ENCODE measurements at regions not wholly inside any gene's neighbourhood (a gene's known extent, or its start where the extent isn't known, plus 50 kb on each side); places are given as distances from the start of the nearest gene placed in this dataset.

- Mint-ChIP-seq H3K9me3 (no peaks in the 10 kb centered on the region), H3K4me3 (no peak overlapping the region), H3K36me3 (ENCODE audit: low read depth) (no peaks in the 10 kb centered on the region), H3K27me3 (ENCODE audit: low read depth) (no peaks in the 10 kb centered on the region), H3K27ac (no peak overlapping the region), H3K4me1 (ENCODE audit: low read depth) (no peaks in the 10 kb centered on the region)
- CTCF ChIA-PET: no interaction called here
- intact Hi-C loops (cut with micrococcal nuclease): no loop called here
- DNase-seq: no peak
Observed at GRCh38 chr4:175559126-175559525, 252.9 kb downstream of the GPM6A start.

- Mint-ChIP-seq H3K27me3 (ENCODE audit: low read depth) (no peaks in the 10 kb centered on the region), H3K27ac (no peak overlapping the region)
- CTCF ChIA-PET: no interaction called here
Observed at GRCh38 chr4:175559526-175559925, 252.5 kb downstream of the GPM6A start.

GRCh38 chr4:175560604-175561003 lies 251.5 kb downstream of the GPM6A start:
- CTCF ChIA-PET: no interaction called here
- H3K4me1 Mint-ChIP-seq (ENCODE audit: low read depth): no peaks in the 10 kb centered on the region
- DNase-seq: no peak
- no peaks in the 10 kb centered on the region for H3K9me3 Mint-ChIP-seq
- no peak overlapping the region for H3K4me3 Mint-ChIP-seq
- no peaks in the 10 kb centered on the region for H3K36me3 Mint-ChIP-seq (ENCODE audit: low read depth)
- intact Hi-C loops (cut with micrococcal nuclease): no loop called here
- H3K27ac Mint-ChIP-seq: no peak overlapping the region
- no peaks in the 10 kb centered on the region for H3K27me3 Mint-ChIP-seq (ENCODE audit: low read depth)

More at GRCh38 chr4:175559526-175559925, 252.5 kb downstream of the GPM6A start:
- intact Hi-C loops (cut with micrococcal nuclease): no loop called here
- DNase-seq: no peak
- no peaks in the 10 kb centered on the region for H3K4me1 Mint-ChIP-seq (ENCODE audit: low read depth)
- H3K9me3 Mint-ChIP-seq: no peaks in the 10 kb centered on the region
- H3K36me3 Mint-ChIP-seq (ENCODE audit: low read depth): no peaks in the 10 kb centered on the region
- no peak overlapping the region for H3K4me3 Mint-ChIP-seq

DNA sequence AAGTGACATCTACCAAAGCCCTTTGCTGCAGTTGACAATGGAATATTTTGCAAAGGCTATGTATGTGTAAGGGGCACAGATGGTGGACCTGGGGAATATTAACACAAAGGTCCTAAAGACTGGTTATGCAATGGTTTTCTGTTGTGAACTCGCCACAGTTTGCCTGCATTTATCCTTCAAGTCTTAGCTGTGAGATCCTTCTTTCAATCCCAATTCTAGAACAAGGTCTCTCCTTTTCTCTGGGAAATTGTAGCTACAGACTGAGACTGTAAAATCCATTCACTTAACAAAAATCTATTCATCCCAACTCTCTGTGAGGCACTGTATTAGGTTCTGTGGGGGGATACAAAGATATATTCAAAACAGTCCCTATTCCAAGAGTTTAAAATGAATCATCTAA lies 250.4 kb downstream of the GPM6A start:
- no peak overlapping the region for H3K4me3 Mint-ChIP-seq
- no peaks in the 10 kb centered on the region for H3K36me3 Mint-ChIP-seq (ENCODE audit: low read depth)
- DNase-seq: no peak
- intact Hi-C loops (cut with micrococcal nuclease): no loop called here
- peaks cover 3% of the 10 kb centered on the region for H3K9me3 Mint-ChIP-seq
- no peaks in the 10 kb centered on the region for H3K4me1 Mint-ChIP-seq (ENCODE audit: low read depth)
- no peak overlapping the region for H3K27ac Mint-ChIP-seq
- no peaks in the 10 kb centered on the region for H3K27me3 Mint-ChIP-seq (ENCODE audit: low read depth)
- CTCF ChIA-PET: no interaction called here

DNA sequence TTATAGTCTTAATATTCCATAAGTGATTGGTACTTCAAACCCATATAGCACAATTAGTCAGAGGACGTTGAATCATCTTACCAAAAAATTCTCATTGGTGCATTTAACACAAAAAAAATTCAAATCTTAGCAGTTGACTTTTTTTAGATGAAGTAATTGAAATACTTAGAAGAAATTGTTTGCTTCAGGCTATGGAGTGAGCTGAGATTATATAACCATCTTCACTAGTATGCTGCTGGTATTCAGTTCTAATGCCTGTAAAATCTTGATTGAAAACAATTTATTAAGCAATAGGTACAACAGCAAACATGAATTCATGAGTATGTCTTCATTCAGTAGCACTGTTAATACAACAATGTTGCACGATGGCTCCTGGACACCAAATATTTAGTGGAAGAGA lies 250.0 kb downstream of the GPM6A start:
- no peak overlapping the region for H3K27ac Mint-ChIP-seq
- H3K9me3 Mint-ChIP-seq: peaks cover 6% of the 10 kb centered on the region
- H3K36me3 Mint-ChIP-seq (ENCODE audit: low read depth): no peaks in the 10 kb centered on the region
- no peak overlapping the region for H3K4me3 Mint-ChIP-seq
- intact Hi-C loops (cut with micrococcal nuclease): no loop called here
- H3K4me1 Mint-ChIP-seq (ENCODE audit: low read depth): no peaks in the 10 kb centered on the region
- H3K27me3 Mint-ChIP-seq (ENCODE audit: low read depth): no peaks in the 10 kb centered on the region
- CTCF ChIA-PET: no interaction called here
- DNase-seq: no peak

DNA sequence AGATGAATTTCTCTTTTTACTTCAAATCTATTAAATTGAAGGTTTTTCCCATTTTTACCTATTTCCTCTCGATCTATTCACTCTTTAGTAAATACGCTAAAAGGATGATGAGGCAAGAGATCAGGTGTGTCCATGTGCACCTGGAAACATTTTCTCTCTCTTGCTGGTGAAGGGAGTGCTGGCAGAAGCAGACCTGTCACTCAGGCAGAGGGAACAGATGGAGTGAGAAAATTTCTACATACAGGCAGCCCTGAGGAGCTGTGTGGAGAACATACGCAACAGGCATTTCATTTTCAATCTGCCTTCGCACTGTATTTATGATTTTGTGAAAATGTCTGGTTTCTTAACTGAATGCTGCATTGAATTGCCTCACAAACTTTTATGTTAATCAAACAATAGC lies 249.5 kb downstream of the GPM6A start:
- H3K9me3 Mint-ChIP-seq: peaks cover 6% of the 10 kb centered on the region
- H3K4me1 Mint-ChIP-seq (ENCODE audit: low read depth): no peaks in the 10 kb centered on the region
- no peaks in the 10 kb centered on the region for H3K36me3 Mint-ChIP-seq (ENCODE audit: low read depth)
- H3K4me3 Mint-ChIP-seq: no peak overlapping the region
- intact Hi-C loops (cut with micrococcal nuclease): no loop called here
- no peak for DNase-seq
- no peak overlapping the region for H3K27ac Mint-ChIP-seq
- no peaks in the 10 kb centered on the region for H3K27me3 Mint-ChIP-seq (ENCODE audit: low read depth)
- CTCF ChIA-PET: no interaction called here
